A549 (cell line): ENCODE measurements at regions not wholly inside any gene's neighbourhood (a gene's known extent, or its start where the extent isn't known, plus 50 kb on each side); places are given as distances from the start of the nearest gene placed in this dataset.

Experiments
- ATAC-seq, 2 experiments: fragments of 200-7000 bp in 1 of 2; fragments of >200 bp in 1 of 2; cut with Nextera tagmentation in 1 of 2; cut with Tn5 transposase in 1 of 2; 3 replicates each; pipeline versions ENCODE4 v1.8.0 to v1.9.1; 2018 to 2020; ENCODE audit warnings: mild to moderate bottlenecking in 1 of 2, moderate library complexity in 1 of 2
- CTCF ChIA-PET: fragments of 300-600 bp; sonication (Branson Sonifier 250); formaldehyde crosslinking; extraction: SDS; loops from one replicate; lab custom pipeline; 2021; ENCODE audit warnings: antibody characterized with exemption, inconsistent platforms; lab: Yijun Ruan, JAX
- POLR2A ChIA-PET: fragments of 350-600 bp; formaldehyde crosslinking; extraction: SDS; loops from one replicate; lab custom pipeline; 2021; ENCODE audit warnings: antibody characterized with exemption, inconsistent platforms; lab: Yijun Ruan, JAX
- DNase-seq, 2 experiments: peaks; one replicate each; pipeline versions ENCODE4 v3.0.0 to v3.0.0-alpha.2; 2011 to 2016; ENCODE audit warnings: low read depth in 1 of 2, low spot score in 1 of 2
- FAIRE-seq: peaks from 2 replicates; lab custom pipeline; 2011; peaks lifted over from hg19 to GRCh38; lab: Jason Lieb, UNC
- H3K27ac ChIP-seq, 2 experiments: fragments of >200 bp; sonication (Bioruptor Twin); formaldehyde crosslinking; 3 replicates each; pipeline ENCODE4 v1.5.1; 2016 to 2017
- H3K4me1 ChIP-seq: fragments of >200 bp; sonication (Bioruptor Twin); formaldehyde crosslinking; 3 replicates; pipeline ENCODE4 v1.6.1; 2016
- H3K4me2 ChIP-seq: fragments of >200 bp; sonication (Bioruptor Twin); formaldehyde crosslinking; 3 replicates; pipeline ENCODE4 v1.6.1; 2016
- H3K4me3 ChIP-seq: fragments of >200 bp; sonication (Bioruptor Twin); formaldehyde crosslinking; 3 replicates; pipeline ENCODE4 v1.5.1; 2016
- H3K9me3 ChIP-seq: fragments of >200 bp; sonication (Bioruptor Twin); formaldehyde crosslinking; 3 replicates; pipeline ENCODE4 v1.6.1; 2016
- BCL3 ChIP-seq: fragments of >200 bp; sonication (Bioruptor Twin); formaldehyde crosslinking; IDR thresholded peaks from 3 replicates; pipeline ENCODE4 v1.6.1; 2016
- CHD4 ChIP-seq: fragments of 200-600 bp; sonication (generic); IDR thresholded peaks from 2 replicates; pipeline ENCODE4 v1.6.1; 2016; ENCODE audit warnings: antibody characterized with exemption, mild to moderate bottlenecking, borderline replicate concordance
- CTCF ChIP-seq: fragments of >200 bp; sonication (Bioruptor Twin); formaldehyde crosslinking; IDR thresholded peaks from 3 replicates; pipeline ENCODE4 v1.5.1; 2016
- EHF ChIP-seq: fragments of 250-450 bp; sonication (Bioruptor Pico); IDR thresholded peaks from 2 replicates; pipeline ENCODE4 v1.5.0; 2020; ENCODE audit warnings: mild to moderate bottlenecking
- EHMT2 ChIP-seq: fragments of 200-600 bp; sonication (generic); IDR thresholded peaks from 2 replicates; pipeline ENCODE4 v1.6.1; 2016; ENCODE audit warnings: antibody characterized with exemption, low read depth, mild to moderate bottlenecking, moderate library complexity
- HES2 ChIP-seq: fragments of >200 bp; sonication (Bioruptor Twin); formaldehyde crosslinking; IDR thresholded peaks from 2 replicates; pipeline ENCODE4 v1.6.1; 2016
- HOXB5 ChIP-seq: fragments of 250-450 bp; sonication (Bioruptor Pico); IDR thresholded peaks from 2 replicates; pipeline ENCODE4 v1.5.0; 2020; ENCODE audit warnings: mild to moderate bottlenecking, moderate library complexity
- JUN ChIP-seq, 2 experiments: fragments of >200 bp; sonication (Bioruptor Twin); formaldehyde crosslinking; IDR thresholded peaks; 2 replicates in 1 of 2; 3 replicates in 1 of 2; pipeline ENCODE4 v1.6.1; 2016 to 2017
- PBX3 ChIP-seq: IDR thresholded peaks from 2 replicates; pipeline ENCODE4 v1.6.1; 2012
- POLR2A ChIP-seq: IDR thresholded peaks from 2 replicates; pipeline ENCODE4 v1.6.1; 2012; ENCODE audit warnings: mild to moderate bottlenecking, low read length
- RARB ChIP-seq: fragments of 250-450 bp; sonication (Bioruptor Pico); IDR thresholded peaks from 2 replicates; pipeline ENCODE4 v1.8.0; 2021; ENCODE audit warnings: mild to moderate bottlenecking, moderate library complexity
- RCOR1 ChIP-seq: fragments of 150-350 bp; IDR thresholded peaks from 2 replicates; pipeline ENCODE4 v1.6.1; 2014; ENCODE audit warnings: antibody characterized with exemption, low read length, low read depth
- REST ChIP-seq: fragments of 200-600 bp; sonication (generic); IDR thresholded peaks from 2 replicates; pipeline ENCODE4 v1.6.1; 2016; ENCODE audit warnings: antibody characterized with exemption, mild to moderate bottlenecking, moderate library complexity
- RNF2 ChIP-seq: fragments of 200-600 bp; sonication (generic); IDR thresholded peaks from 2 replicates; pipeline ENCODE4 v1.6.1; 2016; ENCODE audit warnings: low read depth, mild to moderate bottlenecking, antibody characterized with exemption, moderate library complexity, borderline replicate concordance
- SMC3 ChIP-seq: fragments of >200 bp; sonication (Bioruptor Twin); formaldehyde crosslinking; IDR thresholded peaks from 3 replicates; pipeline ENCODE4 v1.6.1; 2018; ENCODE audit warnings: inconsistent platforms
- TFCP2L1 ChIP-seq: fragments of 250-450 bp; sonication (Bioruptor Pico); IDR thresholded peaks from 2 replicates; pipeline ENCODE4 v1.5.0; 2021; ENCODE audit warnings: mild to moderate bottlenecking
- ZNF302 ChIP-seq: fragments of 250-450 bp; sonication (Bioruptor Pico); IDR thresholded peaks from 2 replicates; pipeline ENCODE4 v1.9.0; 2021; ENCODE audit warnings: inconsistent platforms, mild to moderate bottlenecking, moderate library complexity
- WGBS: methylation state at CpG from one replicate; pipeline ENCODE4 v1.1.6; 2017; ENCODE audit errors: missing lambda C conversion rate; 5-methylcytosine and 5-hydroxymethylcytosine counted together

GRCh38 chr18:45505497-45506206, 109.6 kb upstream of the SLC14A2 start:
- ChIA-PET CTCF (no interaction called here), POLR2A (no interaction called here)
- Histone ChIP-seq H3K4me2 (no peak overlapping the region), H3K4me1 (no peaks in the 10 kb centered on the region), H3K27ac (no peak overlapping the region), H3K9me3 (no peaks in the 10 kb centered on the region), H3K4me3 (no peak overlapping the region)
- ATAC-seq = no peak
- DNase-seq = no peak
- 23% methylated on average over 12 of the region's 12 CpGs for WGBS
- FAIRE-seq = no peak
- TF ChIP-seq PBX3 (no peak), HES2 (no peak), HOXB5 (CRISPR knock-in tag) (no peak), REST (no peak), RNF2 (no peak), EHMT2 (no peak), BCL3 (no peak), POLR2A (no peak), CTCF (no peak), EHF (CRISPR knock-in tag) (no peak), ZNF302 (CRISPR knock-in tag) (no peak), TFCP2L1 (CRISPR knock-in tag) (no peak), JUN (IDR thresholded peaks at IDR 0.05) (no peak), CHD4 (no peak), RCOR1 (no peak)
- TF ChIP-seq, all 56 proteins: peak for 0

- no peak overlapping the region for H3K4me2 ChIP-seq
- 21% methylated on average over 4 of the region's 4 CpGs for WGBS
- TF ChIP-seq RARB (no peak), SMC3 (no peak)
- TF ChIP-seq, all 56 proteins: peak for 0
- ChIA-PET POLR2A (no interaction called here), CTCF (no interaction called here)
- FAIRE-seq (no peak), DNase-seq (no peak), ATAC-seq (no peak)
- H3K9me3 ChIP-seq = no peaks in the 10 kb centered on the region
- H3K4me3 ChIP-seq = no peak overlapping the region
- no peaks in the 10 kb centered on the region for H3K4me1 ChIP-seq
- no peak overlapping the region for H3K27ac ChIP-seq
These were observed 108.3 kb upstream of the SLC14A2 start for GRCh38 chr18:45506951-45507350.
